Uterus (tissue), 2 donors: ENCODE measurements at regions not wholly inside any gene's neighbourhood (a gene's known extent, or its start where the extent isn't known, plus 50 kb on each side); places are given as distances from the start of the nearest gene placed in this dataset.

Experiments used
- CTCF ChIP-seq, 4 experiments: fragments of 200-600 bp in 2 of 4; fragments of 450-650 bp in 2 of 4; sonication (generic) in 2 of 4; IDR thresholded peaks; one replicate each; pipeline ENCODE4 v1.5.1; 2016 to 2019; ENCODE audit warnings: antibody characterized with exemption in 4 of 4, mild to moderate bottlenecking in 2 of 4, moderate library complexity in 1 of 4
- POLR2A ChIP-seq, 2 donors: fragments of 450-650 bp; IDR thresholded peaks; one replicate each; pipeline ENCODE4 v1.6.1; 2016; ENCODE audit warnings: antibody characterized with exemption in 2 of 2, mild to moderate bottlenecking in 1 of 2, moderate library complexity in 1 of 2

- TF ChIP-seq CTCF (IDR thresholded peaks at IDR 0.05), result no peak
- no peak for TF ChIP-seq POLR2A (IDR thresholded peaks at IDR 0.05)
These were observed 705.0 kb downstream of the KCNT2 start for GRCh38 chr1:195903203-195903602.
